Keratinocyte (primary cell): ENCODE measurements at regions not wholly inside any gene's neighbourhood (a gene's known extent, or its start where the extent isn't known, plus 50 kb on each side); places are given as distances from the start of the nearest gene placed in this dataset.

Experiments
- CTCF ChIP-seq, 3 experiments: IDR thresholded peaks in 1 of 3; conservative IDR thresholded peaks in 1 of 3; optimal IDR thresholded peaks in 1 of 3; 2 replicates in 2 of 3; 3 replicates in 1 of 3; pipeline versions ENCODE3 to v1.5.1; 2011; ENCODE audit warnings: low read length in 3 of 3, mild to moderate bottlenecking in 3 of 3, moderate library complexity in 2 of 3, control low read depth in 1 of 3, inconsistent platforms in 1 of 3; ENCODE audit not compliant: insufficient read depth in 2 of 3; ENCODE audit errors: extremely low read depth in 1 of 3
- EZH2 ChIP-seq: IDR thresholded peaks from one replicate; pipeline ENCODE4 v1.6.1; 2012; ENCODE audit warnings: inconsistent platforms, mild to moderate bottlenecking, low read length, moderate library complexity

GRCh38 chr2:2547451-2547850, 216.4 kb upstream of the MYT1L start:
- TF ChIP-seq CTCF (optimal IDR thresholded peaks at IDR 0.05 in 1 of 3, IDR thresholded peaks at IDR 0.05 in 1 of 3, conservative IDR thresholded peaks at IDR 0.05 in 1 of 3; ENCODE audit: extremely low read depth in 1 of 3, insufficient read depth in 2 of 3, low read length in 3 of 3), result no peak
- TF ChIP-seq EZH2, result no peak
